ENCODE measurements at regions not wholly inside any gene's neighbourhood (a gene's known extent, or its start where the extent isn't known, plus 50 kb on each side); places are given as distances from the start of the nearest gene placed in this dataset.

DNA sequence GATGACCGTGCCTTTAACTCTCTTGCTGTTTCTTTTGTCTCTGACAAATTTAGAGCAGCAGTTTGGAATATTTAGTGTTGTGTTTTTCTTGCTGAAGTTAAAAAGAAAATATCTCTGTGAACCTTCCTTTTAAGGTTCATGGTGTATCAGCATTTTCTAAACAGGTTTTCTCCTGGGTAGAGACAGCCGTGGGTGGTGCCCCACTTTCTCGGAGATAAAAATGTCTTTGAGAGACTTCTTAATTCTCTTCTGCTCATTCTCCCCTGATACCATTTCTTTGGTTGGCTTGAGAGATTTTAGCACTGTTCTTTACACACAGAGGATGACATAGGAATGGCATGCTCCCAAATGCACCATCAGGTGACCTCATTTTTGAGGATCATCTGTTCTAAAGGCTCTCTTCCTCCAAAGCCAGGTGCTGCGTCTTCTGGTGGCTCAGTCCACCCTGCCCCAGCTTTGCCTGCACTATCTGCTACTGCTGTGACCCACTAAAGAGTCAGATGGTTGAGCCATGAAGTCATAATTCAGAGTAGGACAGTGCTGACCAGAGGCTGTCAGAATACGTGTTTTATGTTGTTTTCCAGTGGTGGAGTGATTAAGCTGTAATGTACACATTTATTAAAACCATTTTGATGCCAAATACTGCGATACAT lies 90.3 kb upstream of the SLC10A2 start:
- Mint-ChIP-seq H3K27ac (no peak overlapping the region), H3K4me1 (no peaks in the 10 kb centered on the region), H3K36me3 (no peaks in the 10 kb centered on the region), H3K4me3 (no peak overlapping the region), H3K27me3 (no peaks in the 10 kb centered on the region), H3K9me3 (no peaks in the 10 kb centered on the region)
- no peak for ATAC-seq

DNA sequence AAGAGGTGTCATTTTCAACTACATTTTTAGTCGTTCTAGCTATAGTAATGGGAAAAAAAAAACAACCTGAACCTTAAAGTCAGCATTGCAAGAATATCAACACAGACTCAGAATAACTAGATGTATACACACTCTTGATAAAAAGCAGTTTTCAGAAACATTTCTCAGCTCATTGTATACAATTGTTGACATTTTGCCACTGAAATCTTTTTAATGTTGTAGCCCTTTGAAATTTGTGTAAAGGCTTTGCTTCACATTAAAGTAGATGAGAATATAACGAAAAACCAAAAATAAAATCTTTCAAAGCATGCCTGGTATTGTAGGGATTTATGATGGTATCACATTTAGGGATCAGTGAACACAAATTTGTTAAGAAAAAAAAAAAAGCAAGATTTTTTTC lies 87.2 kb upstream of the SLC10A2 start:
- ATAC-seq: no peak
- Mint-ChIP-seq H3K4me3 (no peak overlapping the region), H3K9me3 (no peaks in the 10 kb centered on the region), H3K4me1 (no peaks in the 10 kb centered on the region), H3K36me3 (no peaks in the 10 kb centered on the region), H3K27ac (no peak overlapping the region), H3K27me3 (no peaks in the 10 kb centered on the region)

DNA sequence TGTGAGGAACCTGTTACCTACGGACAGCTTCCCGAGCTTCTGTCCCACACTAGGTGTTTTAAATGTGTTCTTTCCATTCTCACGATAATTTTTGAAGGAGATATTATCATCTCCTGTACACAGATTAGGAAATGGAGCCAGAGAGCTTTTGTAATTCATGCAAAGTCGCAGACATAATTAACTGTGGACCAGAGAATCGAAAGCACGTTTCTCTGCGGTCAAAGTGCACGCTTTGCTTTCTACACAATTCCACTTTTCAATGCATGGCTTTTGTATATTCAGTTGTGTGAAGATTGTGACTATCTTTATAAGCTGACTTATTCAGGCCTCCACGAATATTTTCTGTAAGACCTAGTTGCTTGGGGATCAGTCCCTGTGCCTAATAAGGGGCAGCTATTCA lies 81.7 kb upstream of the SLC10A2 start:
- Mint-ChIP-seq H3K36me3 (no peaks in the 10 kb centered on the region), H3K4me1 (no peaks in the 10 kb centered on the region), H3K9me3 (no peaks in the 10 kb centered on the region), H3K27me3 (no peaks in the 10 kb centered on the region), H3K27ac (no peak overlapping the region), H3K4me3 (no peak overlapping the region)
- no peak for ATAC-seq

DNA sequence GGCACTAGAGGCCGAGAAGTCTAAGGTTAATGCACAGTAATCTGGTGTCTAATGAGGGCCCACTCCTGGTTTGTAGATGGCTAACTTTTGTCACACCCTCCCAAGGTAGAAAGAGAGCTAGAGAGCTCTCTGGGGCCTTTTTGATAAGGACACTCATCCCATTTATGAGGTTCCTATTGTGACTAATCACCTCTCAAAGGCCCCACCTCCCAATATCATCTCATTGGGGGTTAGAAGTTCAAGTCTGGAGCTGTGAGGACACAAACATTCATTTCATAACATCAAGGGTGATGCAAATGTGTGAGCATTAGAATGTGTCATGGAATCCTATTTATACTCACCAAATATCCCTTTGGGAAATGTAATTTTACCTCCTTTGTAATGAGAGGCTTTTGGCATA lies 79.2 kb upstream of the SLC10A2 start:
- H3K9me3 Mint-ChIP-seq: no peaks in the 10 kb centered on the region
- ATAC-seq: no peak
- no peaks in the 10 kb centered on the region for H3K36me3 Mint-ChIP-seq
- no peaks in the 10 kb centered on the region for H3K27me3 Mint-ChIP-seq
- no peak overlapping the region for H3K4me3 Mint-ChIP-seq
- H3K27ac Mint-ChIP-seq: no peak overlapping the region
- H3K4me1 Mint-ChIP-seq: no peaks in the 10 kb centered on the region

DNA sequence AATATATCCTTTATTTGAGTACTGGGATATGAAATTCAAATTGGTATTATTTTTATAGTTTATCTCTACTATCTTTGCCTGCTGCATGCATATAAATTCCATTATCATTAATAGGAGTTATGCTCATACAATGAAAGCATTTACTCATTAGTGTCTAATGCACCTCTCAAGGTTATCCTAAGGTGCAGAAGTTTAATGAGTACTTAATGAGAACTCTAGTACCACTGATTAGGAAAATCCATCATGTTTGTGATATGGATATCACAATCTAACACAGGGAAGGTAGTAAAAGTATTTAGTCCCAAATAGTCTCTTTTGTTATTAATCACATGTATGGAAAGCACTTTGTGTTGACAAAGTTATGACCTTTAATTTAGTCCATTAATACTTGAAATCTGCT lies 77.2 kb upstream of the SLC10A2 start:
- Mint-ChIP-seq H3K27me3 (no peaks in the 10 kb centered on the region), H3K4me3 (no peak overlapping the region), H3K9me3 (peaks cover 8% of the 10 kb centered on the region), H3K4me1 (no peaks in the 10 kb centered on the region), H3K27ac (no peak overlapping the region), H3K36me3 (no peaks in the 10 kb centered on the region)
- ATAC-seq: no peak

DNA sequence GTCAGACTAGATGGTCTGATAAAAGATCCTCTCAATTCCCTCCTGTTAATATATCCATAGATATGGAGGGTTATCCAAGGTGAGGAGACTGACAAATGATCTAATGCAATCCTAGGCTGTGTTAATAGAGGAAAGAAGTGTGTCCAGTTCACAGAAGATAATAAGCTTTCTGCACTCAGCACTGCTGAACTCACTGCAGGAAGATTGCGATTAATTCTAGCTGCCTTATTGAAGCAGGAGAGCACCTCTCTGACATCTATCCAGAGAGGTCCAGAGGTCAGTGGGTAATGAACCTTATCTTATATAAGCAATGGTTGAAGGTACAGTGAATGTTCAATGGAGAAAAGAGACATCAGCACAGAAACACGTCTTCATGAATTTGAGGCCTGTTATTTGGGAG lies 75.9 kb upstream of the SLC10A2 start:
- Mint-ChIP-seq H3K9me3 (peaks cover 12% of the 10 kb centered on the region), H3K27me3 (no peaks in the 10 kb centered on the region), H3K36me3 (no peaks in the 10 kb centered on the region), H3K4me1 (no peaks in the 10 kb centered on the region), H3K27ac (no peak overlapping the region), H3K4me3 (no peak overlapping the region)
- ATAC-seq: no peak

DNA sequence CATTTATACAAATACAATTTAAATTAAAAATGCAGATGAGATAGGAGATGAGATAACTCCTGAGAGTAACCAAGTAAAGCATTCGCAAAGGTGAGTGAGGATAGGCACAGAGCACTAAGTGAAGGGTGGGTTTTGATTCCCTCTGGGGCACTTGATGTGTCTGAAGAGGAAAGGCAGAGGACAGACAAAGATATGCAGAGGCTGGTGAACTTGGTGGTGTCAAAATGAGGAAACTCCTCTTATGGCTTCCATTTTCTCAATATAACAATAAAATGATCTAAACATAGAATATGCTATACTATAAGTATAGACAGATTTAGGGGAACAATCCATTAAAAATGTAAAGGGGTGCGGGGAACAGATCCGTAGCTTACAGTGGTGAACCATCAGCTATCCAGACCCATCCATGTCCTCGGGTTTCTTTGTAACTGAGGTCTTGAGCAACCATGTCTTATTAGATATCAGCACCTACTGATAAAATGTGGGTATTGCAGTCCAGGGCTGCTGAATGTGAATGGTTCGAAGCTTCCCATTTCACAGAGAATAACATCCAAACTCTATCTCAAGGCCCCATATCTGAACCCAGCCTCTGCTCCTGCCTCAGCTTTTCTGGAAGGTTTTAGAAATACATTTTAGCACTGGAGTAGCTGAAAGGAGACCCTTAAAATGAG lies 73.9 kb upstream of the SLC10A2 start:
- Mint-ChIP-seq H3K9me3 (peaks cover 12% of the 10 kb centered on the region), H3K27ac (no peak overlapping the region), H3K4me1 (no peaks in the 10 kb centered on the region), H3K36me3 (no peaks in the 10 kb centered on the region), H3K27me3 (no peaks in the 10 kb centered on the region), H3K4me3 (no peak overlapping the region)
- ATAC-seq: no peak

DNA sequence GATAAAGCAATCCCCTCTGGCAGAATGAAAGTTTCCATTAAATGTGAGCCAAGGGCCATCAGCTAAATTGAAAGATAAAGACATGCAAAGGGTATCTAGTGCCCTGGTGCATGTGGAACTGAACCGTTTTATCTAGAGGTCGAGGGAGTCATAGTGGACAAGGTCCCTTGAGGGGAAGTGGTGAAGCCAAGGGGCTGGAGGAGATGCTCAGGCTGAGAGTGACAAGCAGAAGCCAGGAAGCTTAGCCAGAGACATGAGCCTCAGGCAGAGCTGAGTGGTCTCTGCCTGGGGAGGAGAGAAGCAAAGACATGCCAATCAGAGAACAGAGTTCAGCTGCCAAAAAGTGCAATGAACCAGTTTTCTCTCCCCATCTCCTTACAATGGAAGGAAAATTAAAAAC lies 68.1 kb upstream of the SLC10A2 start:
- Mint-ChIP-seq H3K4me3 (no peak overlapping the region), H3K27me3 (no peaks in the 10 kb centered on the region), H3K27ac (no peak overlapping the region), H3K36me3 (no peaks in the 10 kb centered on the region), H3K9me3 (peaks cover 15% of the 10 kb centered on the region), H3K4me1 (no peaks in the 10 kb centered on the region)
- no peak for ATAC-seq

DNA sequence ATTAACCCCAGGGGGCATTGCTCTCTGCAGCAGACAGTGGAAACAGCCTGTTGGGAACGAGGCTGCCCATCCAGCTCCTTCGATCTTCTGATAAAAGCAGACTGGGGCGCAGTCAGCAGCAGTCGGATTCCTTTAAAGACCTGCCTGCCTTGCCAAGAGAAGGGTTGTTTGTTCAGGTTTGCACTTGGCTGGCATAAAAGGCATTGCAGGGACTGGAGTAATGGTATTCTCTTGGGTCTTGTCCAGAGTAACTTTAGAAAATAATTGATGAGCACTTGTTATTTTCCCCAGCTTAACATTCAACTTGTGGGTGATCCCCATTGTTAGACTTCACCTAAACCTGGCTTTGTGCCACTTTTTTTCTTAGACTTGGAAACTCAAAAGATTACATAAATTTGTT lies 67.3 kb upstream of the SLC10A2 start:
- Mint-ChIP-seq H3K27me3 (no peaks in the 10 kb centered on the region), H3K9me3 (peaks cover 9% of the 10 kb centered on the region), H3K27ac (no peak overlapping the region), H3K4me1 (no peaks in the 10 kb centered on the region), H3K36me3 (no peaks in the 10 kb centered on the region), H3K4me3 (no peak overlapping the region)
- no peak for ATAC-seq

DNA sequence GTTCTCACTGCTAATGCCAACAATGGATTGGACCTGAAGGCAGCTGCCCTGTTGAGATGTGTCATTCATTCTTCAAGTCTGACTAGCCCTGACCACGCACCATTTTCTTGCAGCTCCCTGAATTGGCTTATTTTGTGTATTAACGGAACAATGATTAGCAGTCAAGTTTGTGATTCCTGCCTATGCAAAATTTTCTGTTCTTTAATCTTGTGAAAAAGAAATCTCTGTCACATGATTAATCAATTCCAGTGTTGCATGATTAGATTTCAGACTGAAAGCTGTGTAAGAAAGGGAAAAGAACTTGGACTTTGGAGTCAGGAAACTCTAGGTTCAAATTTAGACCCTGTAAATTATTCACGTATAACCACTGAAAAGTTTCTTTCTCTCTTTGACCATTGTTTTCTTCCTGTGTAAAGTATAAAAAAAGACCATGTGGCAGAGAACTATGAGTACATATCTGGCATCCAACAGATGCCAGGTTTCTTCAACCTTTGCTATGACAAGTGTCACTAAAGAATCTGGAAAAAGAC lies 64.5 kb upstream of the SLC10A2 start:
- H3K4me3 Mint-ChIP-seq: no peak overlapping the region
- no peaks in the 10 kb centered on the region for H3K36me3 Mint-ChIP-seq
- no peak for ATAC-seq
- no peaks in the 10 kb centered on the region for H3K4me1 Mint-ChIP-seq
- peaks cover 3% of the 10 kb centered on the region for H3K9me3 Mint-ChIP-seq
- no peaks in the 10 kb centered on the region for H3K27me3 Mint-ChIP-seq
- H3K27ac Mint-ChIP-seq: no peak overlapping the region

DNA sequence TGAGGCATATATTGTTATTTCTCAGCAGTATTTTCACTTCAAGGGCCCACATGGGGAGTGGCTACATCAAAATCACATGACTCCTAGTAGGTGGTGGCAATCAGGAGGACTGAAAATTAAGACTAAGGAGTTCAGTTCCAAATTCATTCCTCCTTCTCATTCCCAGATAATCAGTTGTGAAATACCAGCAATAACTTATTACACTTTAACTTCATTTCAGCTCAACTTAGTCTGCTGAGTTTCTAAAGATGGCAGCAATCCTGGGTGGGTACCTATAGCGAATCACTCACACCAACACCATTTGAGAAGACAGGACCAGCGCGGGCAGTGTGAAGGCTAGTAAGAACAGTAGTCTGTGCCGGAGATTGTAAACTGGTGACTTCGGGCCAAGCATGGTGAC lies 63.9 kb upstream of the SLC10A2 start:
- Mint-ChIP-seq H3K4me1 (no peaks in the 10 kb centered on the region), H3K27ac (no peak overlapping the region), H3K9me3 (peaks cover 3% of the 10 kb centered on the region), H3K27me3 (no peaks in the 10 kb centered on the region), H3K36me3 (no peaks in the 10 kb centered on the region), H3K4me3 (no peak overlapping the region)
- ATAC-seq: no peak
